GM12878 (cell line): ENCODE measurements at regions not wholly inside any gene's neighbourhood (a gene's known extent, or its start where the extent isn't known, plus 50 kb on each side); places are given as distances from the start of the nearest gene placed in this dataset.

Experiments used
- ATAC-seq: fragments of 200-7000 bp; cut with Tn5 transposase; 3 replicates; pipeline ENCODE4 v1.9.1; 2020; ENCODE audit warnings: mild to moderate bottlenecking, moderate library complexity
- BruUV-seq: library from RNA; stranded (reverse); fragments of 400-500 nt; replicated peaks from 2 replicates; lab custom pipeline; 2021; lab: Mats Ljungman, UMichigan
- CTCF ChIA-PET: fragments of 300-600 bp; sonication (Branson Sonifier 250); formaldehyde crosslinking; extraction: SDS; loops from one replicate; lab custom pipeline; 2021; ENCODE audit warnings: inconsistent platforms; lab: Yijun Ruan, JAX
- POLR2A ChIA-PET: fragments of 350-600 bp; formaldehyde crosslinking; extraction: SDS; loops from one replicate; lab custom pipeline; 2021; ENCODE audit warnings: inconsistent platforms; lab: Charles Lee
- RAD21 ChIA-PET: fragments of 300-600 bp; sonication (Branson Sonifier 250); formaldehyde crosslinking; loops from one replicate; lab custom pipeline; 2023; ENCODE audit warnings: antibody characterized with exemption; ENCODE audit not compliant: unreplicated experiment; lab: Charles Lee
- SMC1A ChIA-PET: fragments of 300-600 bp; sonication (Branson Sonifier 250); formaldehyde crosslinking; loops from one replicate; lab custom pipeline; 2023; ENCODE audit not compliant: unreplicated experiment, uncharacterized antibody; lab: Charles Lee
- DNase-seq: peaks from one replicate; pipeline ENCODE4 v3.0.0-alpha.2; 2011; ENCODE audit warnings: low read depth, low spot score
- FAIRE-seq: peaks from 3 replicates; lab custom pipeline; 2011; peaks lifted over from hg19 to GRCh38; lab: Jason Lieb, UNC
- H2AFZ ChIP-seq: 2 replicates; pipeline ENCODE4 v1.6.0; 2011; ENCODE audit warnings: low read depth, low read length, control low read depth; ENCODE audit not compliant: control insufficient read depth
- H3K27ac ChIP-seq: 2 replicates; pipeline ENCODE4 v1.5.1; 2011; ENCODE audit warnings: control low read depth; ENCODE audit not compliant: control insufficient read depth, insufficient read depth
- H3K27me3 ChIP-seq, 2 experiments: replicated peaks in 1 of 2; 2 replicates each; pipeline versions ENCODE4 v1.6.0 to v1.6.1; 2011; ENCODE audit warnings: low read length in 1 of 2; ENCODE audit not compliant: control insufficient read depth in 2 of 2, insufficient read depth in 2 of 2
- H3K36me3 ChIP-seq, 2 experiments: 2 replicates each; pipeline ENCODE4 v1.5.1; 2011; ENCODE audit warnings: low read length in 1 of 2; ENCODE audit not compliant: control insufficient read depth in 2 of 2, insufficient read depth in 2 of 2
- H3K4me1 ChIP-seq: 2 replicates; pipeline ENCODE4 v1.6.1; 2011; ENCODE audit warnings: mild to moderate bottlenecking, low read length, moderate library complexity, mixed read lengths; ENCODE audit not compliant: control insufficient read depth, insufficient read depth
- H3K4me2 ChIP-seq: 2 replicates; pipeline ENCODE4 v1.6.0; 2011; ENCODE audit warnings: control low read depth; ENCODE audit not compliant: control insufficient read depth, insufficient read depth
- H3K4me3 ChIP-seq: fragments of 200-600 bp; sonication (generic); 2 replicates; pipeline ENCODE4 v1.5.1; 2016
- H3K79me2 ChIP-seq: 2 replicates; pipeline ENCODE4 v1.6.0; 2011; ENCODE audit warnings: low read length; ENCODE audit not compliant: control insufficient read depth, insufficient read depth
- H3K9ac ChIP-seq: 2 replicates; pipeline ENCODE4 v1.8.0; 2011; ENCODE audit warnings: low read length, control low read depth, mixed read lengths; ENCODE audit not compliant: control insufficient read depth, insufficient read depth
- H3K9me3 ChIP-seq: replicated peaks from 3 replicates; pipeline ENCODE4 v1.5.1; 2011; ENCODE audit warnings: mild to moderate bottlenecking, low read length; ENCODE audit not compliant: control insufficient read depth, insufficient read depth
- H4K20me1 ChIP-seq: 2 replicates; pipeline ENCODE4 v1.6.0; 2011; ENCODE audit not compliant: control insufficient read depth, insufficient read depth
- CREB1 ChIP-seq: IDR thresholded peaks from 2 replicates; pipeline ENCODE4 v1.6.1; 2012; ENCODE audit warnings: low read depth, mild to moderate bottlenecking, inconsistent platforms
- DPF2 ChIP-seq: fragments of 450-650 bp; IDR thresholded peaks from 2 replicates; pipeline ENCODE4 v1.6.1; 2017; ENCODE audit warnings: mild to moderate bottlenecking
- GATAD2B ChIP-seq: fragments of 450-650 bp; conservative IDR thresholded peaks from 2 replicates; pipeline ENCODE4 v1.6.1; 2017; ENCODE audit warnings: low read depth, mild to moderate bottlenecking, moderate library complexity
- KAT2A ChIP-seq: conservative IDR thresholded peaks from 2 replicates; pipeline ENCODE4 v1.6.1; 2011; ENCODE audit warnings: low read depth, low read length; ENCODE audit not compliant: control insufficient read depth
- MEF2B ChIP-seq: fragments of 450-650 bp; IDR thresholded peaks from 2 replicates; pipeline ENCODE4 v1.6.1; 2018; ENCODE audit warnings: mild to moderate bottlenecking, moderate library complexity; ENCODE audit not compliant: partially characterized antibody, poor library complexity, severe bottlenecking
- NFIC ChIP-seq: IDR thresholded peaks from 2 replicates; pipeline ENCODE4 v1.6.1; 2012; ENCODE audit warnings: low read depth, mild to moderate bottlenecking, inconsistent platforms, low read length, moderate library complexity
- NFYA ChIP-seq: IDR thresholded peaks from 2 replicates; pipeline ENCODE4 v1.6.1; 2011; ENCODE audit warnings: low read depth, mild to moderate bottlenecking, low read length, improper control_type of control experiment, borderline replicate concordance
- SREBF2 ChIP-seq: IDR thresholded peaks from 2 replicates; pipeline ENCODE4 v1.6.1; 2012; ENCODE audit warnings: mild to moderate bottlenecking, low read length
- SUPT20H ChIP-seq: IDR thresholded peaks from 2 replicates; pipeline ENCODE4 v1.6.1; 2011; ENCODE audit warnings: low read depth, mild to moderate bottlenecking, low read length, moderate library complexity, borderline replicate concordance; ENCODE audit not compliant: control insufficient read depth
- YBX1 ChIP-seq: fragments of 450-650 bp; IDR thresholded peaks from 2 replicates; pipeline ENCODE4 v1.6.1; 2016; ENCODE audit warnings: antibody characterized with exemption
- ZNF622 ChIP-seq: fragments of 450-650 bp; IDR thresholded peaks from 2 replicates; pipeline ENCODE4 v1.6.1; 2017; ENCODE audit warnings: mild to moderate bottlenecking, inconsistent platforms
- WGBS: methylation state at CpG from one replicate; pipeline ENCODE4 v1.1.6; 2016; ENCODE audit warnings: low lambda C conversion rate; ENCODE audit not compliant: insufficient replicate concordance, insufficient coverage; ENCODE audit errors: missing lambda C conversion rate; 5-methylcytosine and 5-hydroxymethylcytosine counted together
- in situ Hi-C: fragments of 300-500 bp; cut with MboI; formaldehyde crosslinking; loops from 9 replicates; pipeline ENCODE4 v1.14.3; 2018; ENCODE audit warnings: mixed read lengths
- intact Hi-C: fragments of 100-400 bp; cut with micrococcal nuclease; formaldehyde crosslinking; loops from one replicate; pipeline ENCODE4 v1.14.2; 2022; ENCODE audit not compliant: unreplicated experiment
- TF ChIP-seq, protein P1 (sequence below): IDR thresholded peaks from 2 replicates; pipeline ENCODE4 v1.6.1; 2011; ENCODE audit warnings: borderline replicate concordance, low read depth, mild to moderate bottlenecking, moderate library complexity, mixed read lengths, low read length; ENCODE audit not compliant: insufficient read depth; ENCODE audit errors: extremely low read length
- TF ChIP-seq, protein P2 (sequence below): fragments of 450-650 bp; IDR thresholded peaks from 2 replicates; pipeline ENCODE4 v1.6.1; 2018; ENCODE audit warnings: mild to moderate bottlenecking, low read depth, moderate library complexity; ENCODE audit not compliant: partially characterized antibody

DNA sequence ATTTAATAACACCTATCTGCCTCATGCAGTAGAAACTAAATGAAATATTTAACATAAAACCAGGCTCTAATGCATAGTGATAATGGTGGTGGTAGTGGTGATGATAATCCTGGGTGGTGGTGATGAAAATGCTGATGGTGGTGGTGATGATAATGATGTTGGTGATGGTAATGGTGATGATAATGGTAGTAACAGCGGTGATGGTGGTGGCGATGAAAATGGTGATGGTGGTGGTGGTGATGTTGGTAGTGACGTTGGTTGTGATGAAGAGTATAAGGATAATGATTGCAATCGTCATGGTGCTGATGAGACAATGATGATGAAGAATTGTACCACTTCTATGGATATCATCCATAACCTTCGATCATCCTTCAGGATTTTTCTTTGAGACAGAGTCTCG is 173.7 kb upstream of the CDH11 start:
- H3K27me3 ChIP-seq: no peaks in the 10 kb centered on the region
- H4K20me1 ChIP-seq: no peaks in the 10 kb centered on the region
- in situ Hi-C loops (no loop called here), intact Hi-C loops (no loop called here)
- no peaks in the 10 kb centered on the region for H3K36me3 ChIP-seq
- DNase-seq (no peak), ATAC-seq (no peak), FAIRE-seq (no peak)
- TF ChIP-seq SREBF2 (no peak), DPF2 (no peak), ZNF622 (no peak), MEF2B (no peak), KAT2A (no peak), NFIC (no peak), NFYA (no peak), SUPT20H (no peak), YBX1 (no peak), GATAD2B (no peak), CREB1 (no peak)
- TF ChIP-seq, protein P1, sequence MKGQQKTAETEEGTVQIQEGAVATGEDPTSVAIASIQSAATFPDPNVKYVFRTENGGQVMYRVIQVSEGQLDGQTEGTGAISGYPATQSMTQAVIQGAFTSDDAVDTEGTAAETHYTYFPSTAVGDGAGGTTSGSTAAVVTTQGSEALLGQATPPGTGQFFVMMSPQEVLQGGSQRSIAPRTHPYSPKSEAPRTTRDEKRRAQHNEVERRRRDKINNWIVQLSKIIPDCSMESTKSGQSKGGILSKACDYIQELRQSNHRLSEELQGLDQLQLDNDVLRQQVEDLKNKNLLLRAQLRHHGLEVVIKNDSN: no peak
- TF ChIP-seq, protein P2, sequence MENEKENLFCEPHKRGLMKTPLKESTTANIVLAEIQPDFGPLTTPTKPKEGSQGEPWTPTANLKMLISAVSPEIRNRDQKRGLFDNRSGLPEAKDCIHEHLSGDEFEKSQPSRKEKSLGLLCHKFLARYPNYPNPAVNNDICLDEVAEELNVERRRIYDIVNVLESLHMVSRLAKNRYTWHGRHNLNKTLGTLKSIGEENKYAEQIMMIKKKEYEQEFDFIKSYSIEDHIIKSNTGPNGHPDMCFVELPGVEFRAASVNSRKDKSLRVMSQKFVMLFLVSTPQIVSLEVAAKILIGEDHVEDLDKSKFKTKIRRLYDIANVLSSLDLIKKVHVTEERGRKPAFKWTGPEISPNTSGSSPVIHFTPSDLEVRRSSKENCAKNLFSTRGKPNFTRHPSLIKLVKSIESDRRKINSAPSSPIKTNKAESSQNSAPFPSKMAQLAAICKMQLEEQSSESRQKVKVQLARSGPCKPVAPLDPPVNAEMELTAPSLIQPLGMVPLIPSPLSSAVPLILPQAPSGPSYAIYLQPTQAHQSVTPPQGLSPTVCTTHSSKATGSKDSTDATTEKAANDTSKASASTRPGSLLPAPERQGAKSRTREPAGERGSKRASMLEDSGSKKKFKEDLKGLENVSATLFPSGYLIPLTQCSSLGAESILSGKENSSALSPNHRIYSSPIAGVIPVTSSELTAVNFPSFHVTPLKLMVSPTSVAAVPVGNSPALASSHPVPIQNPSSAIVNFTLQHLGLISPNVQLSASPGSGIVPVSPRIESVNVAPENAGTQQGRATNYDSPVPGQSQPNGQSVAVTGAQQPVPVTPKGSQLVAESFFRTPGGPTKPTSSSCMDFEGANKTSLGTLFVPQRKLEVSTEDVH: no peak
- no peak overlapping the region for H2AFZ ChIP-seq
- H3K9me3 ChIP-seq: no peaks in the 10 kb centered on the region
- no peaks in the 10 kb centered on the region for H3K79me2 ChIP-seq
- POLR2A ChIA-PET: interaction anchor here (0.6 kb wide), 1 partner anchor 1723 kb away, joined by 4 read pairs; no protein-coding TSS in a partner anchor
- no peaks in the 10 kb centered on the region for H3K4me1 ChIP-seq
- RAD21 ChIA-PET: no interaction called here
- H3K4me2 ChIP-seq: no peak overlapping the region
- H3K9ac ChIP-seq: no peak overlapping the region
- SMC1A ChIA-PET: no interaction called here
- BruUV-seq: no TSS peak
- WGBS: 50% methylated on average over 6 of the region's 6 CpGs
- CTCF ChIA-PET: no interaction called here
- H3K27ac ChIP-seq: no peak overlapping the region
- no peak overlapping the region for H3K4me3 ChIP-seq
